A673 (cell line): ENCODE measurements at regions not wholly inside any gene's neighbourhood (a gene's known extent, or its start where the extent isn't known, plus 50 kb on each side); places are given as distances from the start of the nearest gene placed in this dataset.

ENCODE experiments used
- BruUV-seq: library from RNA; stranded (reverse); fragments of 400-500 nt; replicated peaks from 2 replicates; lab custom pipeline; 2021; lab: Mats Ljungman, UMichigan
- CTCF ChIA-PET: fragments of 300-600 bp; sonication (Branson Sonifier 250); formaldehyde crosslinking; loops from one replicate; lab custom pipeline; 2022; ENCODE audit warnings: antibody characterized with exemption; lab: Charles Lee
- POLR2A ChIA-PET: fragments of 300-600 bp; sonication (Branson Sonifier 250); formaldehyde crosslinking; loops from one replicate; lab custom pipeline; 2022; ENCODE audit warnings: antibody characterized with exemption; ENCODE audit not compliant: low non-redundant PET; lab: Charles Lee
- DNase-seq: peaks from one replicate; pipeline ENCODE4 v3.0.0-alpha.2; 2015; ENCODE audit warnings: low spot score
- H3K27ac ChIP-seq: fragments of 200-600 bp; sonication (generic); 2 replicates; pipeline ENCODE4 v1.5.1; 2016; ENCODE audit warnings: mixed run types, low read depth, mild to moderate bottlenecking, mixed read lengths, antibody characterized with exemption, low read length; ENCODE audit not compliant: poor library complexity, severe bottlenecking
- H3K27me3 ChIP-seq: fragments of 200-600 bp; sonication (generic); replicated peaks from 2 replicates; pipeline ENCODE4 v1.6.1; 2017; ENCODE audit warnings: mixed run types, low read depth, mild to moderate bottlenecking, mixed read lengths, antibody characterized with exemption, low read length; ENCODE audit not compliant: insufficient read depth, poor library complexity
- H3K36me3 ChIP-seq: fragments of 200-600 bp; sonication (generic); 2 replicates; pipeline ENCODE4 v1.6.1; 2016; ENCODE audit warnings: mixed run types, mild to moderate bottlenecking, mixed read lengths, antibody characterized with exemption, low read length; ENCODE audit not compliant: insufficient read depth, poor library complexity, severe bottlenecking
- H3K4me1 ChIP-seq: fragments of 200-600 bp; sonication (generic); 2 replicates; pipeline ENCODE4 v1.6.1; 2017; ENCODE audit warnings: mixed run types, mild to moderate bottlenecking, mixed read lengths, antibody characterized with exemption, low read length; ENCODE audit not compliant: insufficient read depth, poor library complexity, severe bottlenecking
- H3K4me3 ChIP-seq: fragments of 200-600 bp; sonication (generic); 2 replicates; pipeline ENCODE4 v1.5.1; 2016; ENCODE audit warnings: low read depth, mixed run types, mild to moderate bottlenecking, mixed read lengths, low read length; ENCODE audit not compliant: poor library complexity, severe bottlenecking
- H3K9me3 ChIP-seq: fragments of 200-600 bp; sonication (generic); 2 replicates; pipeline ENCODE4 v1.6.1; 2016; ENCODE audit warnings: mixed run types, low read depth, mild to moderate bottlenecking, mixed read lengths, antibody characterized with exemption, low read length; ENCODE audit not compliant: poor library complexity, severe bottlenecking
- EZH2 ChIP-seq: fragments of 200-600 bp; sonication (generic); IDR thresholded peaks from 2 replicates; pipeline ENCODE4 v1.6.1; 2017; ENCODE audit warnings: borderline replicate concordance, low read depth, mild to moderate bottlenecking, mixed read lengths, antibody characterized with exemption, low read length; ENCODE audit not compliant: poor library complexity, severe bottlenecking
- intact Hi-C: fragments of 100-400 bp; cut with micrococcal nuclease; formaldehyde crosslinking; loops from one replicate; pipeline ENCODE4 v1.10.0; 2022; ENCODE audit not compliant: unreplicated experiment
- TF ChIP-seq, protein P1 (sequence below): fragments of 300-800, 200-600 bp; sonication (generic); conservative IDR thresholded peaks from 2 replicates; pipeline ENCODE4 v1.5.1; 2017; ENCODE audit warnings: low read depth, mild to moderate bottlenecking, antibody characterized with exemption, low read length, moderate library complexity, mixed read lengths

DNA sequence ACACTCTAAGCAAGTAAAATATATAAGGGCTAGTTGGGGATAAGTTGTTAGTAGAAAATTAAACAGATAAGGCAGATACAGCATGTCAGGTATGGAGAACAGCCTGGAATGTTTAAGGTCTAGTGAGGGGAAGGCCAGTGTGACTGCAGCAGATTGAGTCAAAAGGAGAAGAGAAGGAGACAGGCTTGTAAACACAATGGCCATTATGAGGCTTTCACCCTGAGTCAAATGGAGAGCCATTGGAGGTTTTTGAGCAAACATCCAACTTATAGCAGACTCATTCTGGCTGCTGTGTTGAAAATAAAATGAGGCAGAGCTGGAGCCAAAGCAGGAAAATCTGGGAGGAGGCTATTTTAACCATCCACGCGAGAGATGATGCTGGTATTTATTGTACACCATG, 142.0 kb downstream of the DUSP6 start:
- no peak for DNase-seq
- Histone ChIP-seq H3K27me3 (no peaks in the 10 kb centered on the region), H3K4me3 (no peak overlapping the region), H3K9me3 (no peaks in the 10 kb centered on the region), H3K4me1 (peaks cover 57% of the 10 kb centered on the region), H3K36me3 (no peaks in the 10 kb centered on the region), H3K27ac (peak overlapping the region; percentile 53)
- intact Hi-C loops, result no loop called here
- TF ChIP-seq, protein P1, sequence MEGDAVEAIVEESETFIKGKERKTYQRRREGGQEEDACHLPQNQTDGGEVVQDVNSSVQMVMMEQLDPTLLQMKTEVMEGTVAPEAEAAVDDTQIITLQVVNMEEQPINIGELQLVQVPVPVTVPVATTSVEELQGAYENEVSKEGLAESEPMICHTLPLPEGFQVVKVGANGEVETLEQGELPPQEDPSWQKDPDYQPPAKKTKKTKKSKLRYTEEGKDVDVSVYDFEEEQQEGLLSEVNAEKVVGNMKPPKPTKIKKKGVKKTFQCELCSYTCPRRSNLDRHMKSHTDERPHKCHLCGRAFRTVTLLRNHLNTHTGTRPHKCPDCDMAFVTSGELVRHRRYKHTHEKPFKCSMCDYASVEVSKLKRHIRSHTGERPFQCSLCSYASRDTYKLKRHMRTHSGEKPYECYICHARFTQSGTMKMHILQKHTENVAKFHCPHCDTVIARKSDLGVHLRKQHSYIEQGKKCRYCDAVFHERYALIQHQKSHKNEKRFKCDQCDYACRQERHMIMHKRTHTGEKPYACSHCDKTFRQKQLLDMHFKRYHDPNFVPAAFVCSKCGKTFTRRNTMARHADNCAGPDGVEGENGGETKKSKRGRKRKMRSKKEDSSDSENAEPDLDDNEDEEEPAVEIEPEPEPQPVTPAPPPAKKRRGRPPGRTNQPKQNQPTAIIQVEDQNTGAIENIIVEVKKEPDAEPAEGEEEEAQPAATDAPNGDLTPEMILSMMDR, result no peak
- no peak for TF ChIP-seq EZH2
- no TSS peak for BruUV-seq
- POLR2A ChIA-PET, result interaction anchor here (1.1 kb wide), 1 partner anchor 139 kb away, joined by 3 read pairs; no protein-coding TSS in a partner anchor
- CTCF ChIA-PET, result no interaction called here

DNA sequence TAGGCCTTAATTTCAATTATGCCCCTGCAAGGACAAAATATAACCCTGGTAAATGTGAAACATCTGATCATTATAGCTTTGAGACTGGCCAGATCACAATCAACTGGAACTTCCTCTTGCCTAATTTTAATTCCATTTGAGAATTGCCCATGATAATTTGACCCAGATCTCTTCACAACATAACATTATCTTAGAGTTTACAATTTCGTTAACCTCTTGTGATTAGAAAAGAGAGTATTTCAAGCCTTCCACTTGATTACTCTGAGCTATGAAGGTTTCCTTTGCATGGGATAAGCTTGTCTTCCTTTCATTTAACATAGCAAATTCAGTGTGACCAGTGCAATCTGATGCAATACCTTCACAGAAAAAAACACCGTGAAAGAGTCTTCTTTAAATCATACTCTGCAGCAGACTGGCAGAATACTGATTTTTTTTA, 143.6 kb downstream of the DUSP6 start:
- intact Hi-C loops, result no loop called here
- DNase-seq, result peak; percentile 78
- ChIA-PET CTCF (no interaction called here), POLR2A (no interaction called here)
- Histone ChIP-seq H3K4me1 (peaks cover 57% of the 10 kb centered on the region), H3K4me3 (no peak overlapping the region), H3K9me3 (no peaks in the 10 kb centered on the region), H3K36me3 (no peaks in the 10 kb centered on the region), H3K27ac (peak overlapping the region; percentile 83), H3K27me3 (no peaks in the 10 kb centered on the region)
- TF ChIP-seq EZH2, result no peak
- TF ChIP-seq, protein P1, result no peak
- BruUV-seq, result no TSS peak

DNA sequence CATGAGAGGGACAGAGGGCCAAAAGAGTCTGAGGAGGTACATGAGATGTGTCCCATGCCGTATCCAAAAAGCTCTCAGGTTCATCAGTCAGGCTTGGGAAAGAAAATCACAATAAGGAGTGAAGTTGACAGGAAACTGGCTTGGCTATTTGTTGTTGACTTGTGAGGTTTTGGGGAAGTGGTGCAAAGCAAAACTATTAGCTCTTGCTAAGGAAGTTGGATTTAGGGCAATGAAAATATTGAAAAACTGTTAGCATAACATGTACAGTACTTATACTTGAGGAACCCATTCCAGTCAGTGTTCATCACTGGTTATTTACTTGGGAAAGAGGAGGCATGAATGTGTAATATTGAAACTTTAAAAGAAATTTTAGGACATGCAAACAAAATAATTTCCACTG, 145.9 kb downstream of the DUSP6 start:
- no peak for DNase-seq
- POLR2A ChIA-PET, result no interaction called here
- TF ChIP-seq EZH2, result no peak
- TF ChIP-seq, protein P1, result no peak
- H3K27ac ChIP-seq, result no peak overlapping the region
- intact Hi-C loops, result no loop called here
- no peaks in the 10 kb centered on the region for H3K36me3 ChIP-seq
- no TSS peak for BruUV-seq
- no peaks in the 10 kb centered on the region for H3K9me3 ChIP-seq
- H3K4me1 ChIP-seq, result peaks cover 39% of the 10 kb centered on the region
- CTCF ChIA-PET, result no interaction called here
- H3K4me3 ChIP-seq, result no peak overlapping the region
- no peaks in the 10 kb centered on the region for H3K27me3 ChIP-seq
